ENCODE measurements at regions not wholly inside any gene's neighbourhood (a gene's known extent, or its start where the extent isn't known, plus 50 kb on each side); places are given as distances from the start of the nearest gene placed in this dataset.

DNA sequence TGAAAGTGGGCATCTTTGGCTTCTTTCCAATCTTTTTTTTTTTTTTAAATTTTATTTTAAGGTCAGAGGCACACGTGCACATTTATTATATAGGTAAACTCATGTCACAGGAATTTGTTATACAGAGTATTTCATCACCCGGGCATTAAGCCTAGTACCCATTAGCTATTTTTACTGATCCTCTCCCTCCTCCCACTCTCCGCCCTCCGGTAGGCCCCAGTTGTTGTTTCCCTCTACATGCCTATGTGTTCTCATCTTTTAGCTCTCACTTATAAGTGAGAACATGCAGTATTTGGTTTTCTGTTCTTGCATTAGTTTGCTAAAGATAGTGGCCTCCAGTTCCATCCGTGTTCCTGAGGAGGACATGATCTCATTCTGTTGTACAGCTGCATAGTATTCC lies 108.5 kb downstream of the CYB561 start:
- Mint-ChIP-seq H3K27me3 (ENCODE audit: unreplicated experiment) (no peaks in the 10 kb centered on the region), H3K36me3 (ENCODE audit: unreplicated experiment) (peaks cover 17% of the 10 kb centered on the region), H3K4me1 (ENCODE audit: unreplicated experiment) (peaks cover 22% of the 10 kb centered on the region), H3K27ac (ENCODE audit: unreplicated experiment) (no peak overlapping the region), H3K4me3 (ENCODE audit: unreplicated experiment) (no peak overlapping the region), H3K9me3 (ENCODE audit: unreplicated experiment) (no peaks in the 10 kb centered on the region)
- TF ChIP-seq CTCF (IDR thresholded peaks at IDR 0.05) = no peak
- DNase-seq (ENCODE audit: extremely low spot score, unreplicated experiment) = no peak

DNA sequence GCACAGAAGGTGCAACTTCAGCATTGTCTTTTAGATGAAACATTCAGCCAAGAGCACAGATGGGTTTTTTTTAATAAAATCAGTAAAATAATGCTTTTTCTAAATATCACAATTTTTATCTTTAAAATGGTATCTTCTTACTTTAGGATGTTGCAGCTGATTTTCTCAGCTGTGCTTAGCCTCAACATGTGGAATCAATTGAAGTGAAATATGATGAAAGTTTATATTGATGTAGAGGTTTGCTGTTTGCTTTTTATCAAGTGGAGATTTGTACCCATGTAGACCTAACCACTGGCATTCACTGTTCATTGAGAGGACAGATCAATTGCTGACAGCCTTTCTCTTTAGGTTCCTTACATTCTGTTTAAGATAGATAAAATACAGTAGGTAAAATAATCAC lies 107.8 kb downstream of the CYB561 start:
- TF ChIP-seq CTCF (IDR thresholded peaks at IDR 0.05) = no peak
- no peak for DNase-seq (ENCODE audit: extremely low spot score, unreplicated experiment)
- H3K9me3 Mint-ChIP-seq (ENCODE audit: unreplicated experiment) = no peaks in the 10 kb centered on the region
- peaks cover 18% of the 10 kb centered on the region for H3K36me3 Mint-ChIP-seq (ENCODE audit: unreplicated experiment)
- H3K27me3 Mint-ChIP-seq (ENCODE audit: unreplicated experiment) = no peaks in the 10 kb centered on the region
- peaks cover 22% of the 10 kb centered on the region for H3K4me1 Mint-ChIP-seq (ENCODE audit: unreplicated experiment)
- H3K27ac Mint-ChIP-seq (ENCODE audit: unreplicated experiment) = no peak overlapping the region
- no peak overlapping the region for H3K4me3 Mint-ChIP-seq (ENCODE audit: unreplicated experiment)

- DNase-seq (ENCODE audit: extremely low spot score, unreplicated experiment) = no peak
- no peak for TF ChIP-seq CTCF (IDR thresholded peaks at IDR 0.05)
- Mint-ChIP-seq H3K27ac (ENCODE audit: unreplicated experiment) (no peak overlapping the region), H3K9me3 (ENCODE audit: unreplicated experiment) (no peaks in the 10 kb centered on the region), H3K4me1 (ENCODE audit: unreplicated experiment) (peaks cover 14% of the 10 kb centered on the region), H3K27me3 (ENCODE audit: unreplicated experiment) (no peaks in the 10 kb centered on the region), H3K4me3 (ENCODE audit: unreplicated experiment) (no peak overlapping the region), H3K36me3 (ENCODE audit: unreplicated experiment) (peaks cover 25% of the 10 kb centered on the region)
Observed at GRCh38 chr17:63341276-63341675, 104.8 kb downstream of the CYB561 start.

GRCh38 chr17:63344383-63344782 lies 101.7 kb downstream of the CYB561 start:
- no peaks in the 10 kb centered on the region for H3K27me3 Mint-ChIP-seq (ENCODE audit: unreplicated experiment)
- peaks cover 25% of the 10 kb centered on the region for H3K36me3 Mint-ChIP-seq (ENCODE audit: unreplicated experiment)
- no peak for DNase-seq (ENCODE audit: extremely low spot score, unreplicated experiment)
- H3K27ac Mint-ChIP-seq (ENCODE audit: unreplicated experiment) = no peak overlapping the region
- H3K9me3 Mint-ChIP-seq (ENCODE audit: unreplicated experiment) = no peaks in the 10 kb centered on the region
- TF ChIP-seq CTCF (IDR thresholded peaks at IDR 0.05) = no peak
- peaks cover 7% of the 10 kb centered on the region for H3K4me1 Mint-ChIP-seq (ENCODE audit: unreplicated experiment)
- H3K4me3 Mint-ChIP-seq (ENCODE audit: unreplicated experiment) = no peak overlapping the region

GRCh38 chr17:63345611-63346010 lies 100.5 kb downstream of the CYB561 start:
- Mint-ChIP-seq H3K36me3 (ENCODE audit: unreplicated experiment) (peaks cover 25% of the 10 kb centered on the region), H3K9me3 (ENCODE audit: unreplicated experiment) (no peaks in the 10 kb centered on the region), H3K4me1 (ENCODE audit: unreplicated experiment) (peaks cover 19% of the 10 kb centered on the region), H3K27me3 (ENCODE audit: unreplicated experiment) (no peaks in the 10 kb centered on the region), H3K4me3 (ENCODE audit: unreplicated experiment) (no peak overlapping the region), H3K27ac (ENCODE audit: unreplicated experiment) (no peak overlapping the region)
- no peak for TF ChIP-seq CTCF (IDR thresholded peaks at IDR 0.05)
- no peak for DNase-seq (ENCODE audit: extremely low spot score, unreplicated experiment)
